B cell (primary cell): ENCODE measurements at regions not wholly inside any gene's neighbourhood (a gene's known extent, or its start where the extent isn't known, plus 50 kb on each side); places are given as distances from the start of the nearest gene placed in this dataset.

ENCODE experiments used
- CTCF ChIP-seq: fragments of 200-600 bp; IDR thresholded peaks from one replicate; pipeline ENCODE4 v1.8.0; 2022; ENCODE audit warnings: antibody characterized with exemption, mild to moderate bottlenecking
- EZH2 ChIP-seq: IDR thresholded peaks from 2 replicates; pipeline ENCODE4 v1.6.1; 2012; ENCODE audit warnings: borderline replicate concordance, low read depth, mild to moderate bottlenecking, moderate library complexity, low read length; ENCODE audit not compliant: insufficient read depth, poor library complexity, severe bottlenecking

DNA sequence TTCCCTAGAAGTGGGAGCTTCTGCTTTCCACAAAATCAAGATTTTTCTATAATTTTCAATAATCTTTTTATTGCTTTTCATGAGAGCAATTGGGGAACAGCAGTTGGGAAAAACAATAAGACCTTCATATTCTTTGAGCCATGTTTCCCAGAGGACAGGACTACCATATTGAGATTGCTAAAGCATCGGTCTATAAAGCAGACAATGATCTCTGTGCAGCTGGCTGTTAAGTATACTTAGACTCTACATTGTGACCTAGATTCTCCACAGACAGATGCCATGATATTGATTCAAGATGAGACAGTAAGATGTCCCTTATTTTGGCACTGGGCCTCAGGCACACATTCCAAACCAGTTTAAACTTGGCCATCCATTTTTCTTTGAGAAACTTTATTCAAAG lies 1178.7 kb downstream of the SUCLG1 start:
- TF ChIP-seq CTCF (no peak), EZH2 (no peak)
